ENCODE measurements at regions not wholly inside any gene's neighbourhood (a gene's known extent, or its start where the extent isn't known, plus 50 kb on each side); places are given as distances from the start of the nearest gene placed in this dataset.

DNA sequence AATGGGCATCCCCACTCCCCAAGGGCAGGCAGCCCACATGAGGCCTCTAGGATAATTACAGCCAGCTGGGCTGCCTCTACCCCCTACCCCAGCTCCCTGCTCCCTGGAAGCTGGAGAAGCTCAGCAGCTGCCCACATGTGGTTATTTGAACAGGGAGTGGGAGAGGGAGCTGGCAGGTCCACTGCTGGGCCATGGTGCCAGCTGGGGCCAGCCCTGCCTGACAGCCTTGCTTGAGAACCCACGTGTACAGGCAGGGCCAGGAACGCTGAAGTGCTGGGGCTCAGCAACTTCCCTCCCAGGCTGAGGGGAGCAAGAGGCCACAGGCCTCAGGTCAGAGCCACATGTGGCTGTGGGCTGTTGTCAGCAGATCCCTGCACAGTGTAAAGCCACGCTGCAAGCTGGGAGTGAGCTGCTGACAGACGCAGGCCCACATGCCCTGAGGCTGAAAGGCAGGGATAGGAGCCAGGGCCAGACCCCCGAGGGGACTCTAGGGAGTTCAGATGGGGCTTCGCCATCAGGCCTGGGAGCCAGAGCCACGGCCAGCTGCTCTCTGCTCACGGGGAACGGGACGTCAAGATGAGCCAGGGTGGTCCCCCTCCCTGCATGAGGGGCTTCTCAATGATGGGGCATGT, 129.0 kb downstream of the SYF2 start:
- DNase-seq, result no peak

GRCh38 chr1:25100151-25100833, 132.0 kb downstream of the SYF2 start:
- DNase-seq, result peak; percentile 23

GRCh38 chr1:25099343-25099951, 132.9 kb downstream of the SYF2 start:
- peak; percentile 77 for DNase-seq

GRCh38 chr1:25098717-25099116, 133.6 kb downstream of the SYF2 start:
- DNase-seq, result no peak

DNA sequence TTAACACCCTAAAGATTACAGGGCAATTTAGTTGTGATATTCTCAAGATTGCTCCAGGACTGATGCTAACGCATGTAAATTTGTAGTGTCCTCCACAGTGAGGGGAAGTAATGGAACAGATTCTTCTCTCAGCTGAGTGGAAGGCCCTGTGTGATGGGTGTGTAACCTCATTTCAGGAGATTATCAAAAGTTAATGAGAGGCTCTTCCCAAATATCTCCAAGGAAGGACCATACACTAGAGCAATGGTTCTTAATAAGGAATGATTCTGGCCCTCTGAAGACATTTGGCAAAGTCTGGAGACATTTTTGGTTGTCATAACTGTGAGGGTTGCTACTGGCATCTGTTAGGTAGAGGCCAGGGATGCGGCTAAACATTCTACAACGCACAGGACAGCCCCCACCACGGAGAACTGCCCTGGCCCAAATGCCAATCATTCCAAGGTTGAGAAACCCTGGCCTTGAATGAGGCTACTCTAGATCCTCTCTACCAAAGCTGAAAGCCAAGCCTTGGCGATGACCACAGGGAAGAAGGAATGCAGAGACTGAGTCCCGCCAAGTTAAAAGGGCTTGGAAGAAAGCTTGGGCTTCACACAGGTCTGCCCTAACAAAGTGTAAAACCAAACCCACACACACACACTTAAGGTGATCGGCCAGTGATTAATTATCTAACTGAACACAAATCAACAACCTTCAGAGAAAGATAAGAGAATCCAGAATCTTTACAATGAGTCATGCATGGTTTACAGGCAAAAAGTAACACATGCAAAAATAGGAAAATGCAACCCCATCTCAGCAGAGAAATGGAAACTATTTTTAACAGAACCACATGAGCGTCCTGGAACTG, 135.8 kb downstream of the SYF2 start:
- DNase-seq, result no peak

DNA sequence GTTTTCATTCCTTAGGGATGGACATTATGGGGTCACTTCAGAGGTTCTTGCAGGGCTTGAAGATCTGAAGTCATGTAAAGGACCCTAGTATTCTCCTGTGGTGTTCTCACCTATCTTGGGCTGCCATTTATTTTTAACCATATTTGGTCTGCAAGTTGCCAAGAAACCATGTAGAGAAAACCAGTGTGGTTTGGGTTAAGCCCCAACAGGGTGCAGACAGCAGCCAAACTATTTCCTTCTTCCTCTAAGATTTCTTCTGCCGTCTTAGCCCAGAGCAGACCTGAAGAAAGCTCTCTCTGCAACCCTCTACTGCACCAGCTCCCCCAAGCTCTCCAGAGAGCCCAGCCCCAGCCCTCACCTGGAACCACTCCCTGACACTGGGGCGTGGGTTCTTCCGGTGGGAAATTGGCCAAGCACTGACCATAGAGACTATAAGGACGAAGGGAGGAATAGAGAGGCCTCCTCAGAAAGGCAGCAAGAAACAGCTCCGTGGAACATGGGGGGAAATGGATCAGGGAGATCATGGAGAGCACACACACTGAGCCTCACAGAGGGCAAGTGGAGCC, 136.6 kb downstream of the SYF2 start:
- no peak for DNase-seq

- no peak for DNase-seq
Observed at GRCh38 chr1:25094995-25095394, 137.3 kb downstream of the SYF2 start.

GRCh38 chr1:25094229-25094628, 138.1 kb downstream of the SYF2 start:
- no peak for DNase-seq

DNA sequence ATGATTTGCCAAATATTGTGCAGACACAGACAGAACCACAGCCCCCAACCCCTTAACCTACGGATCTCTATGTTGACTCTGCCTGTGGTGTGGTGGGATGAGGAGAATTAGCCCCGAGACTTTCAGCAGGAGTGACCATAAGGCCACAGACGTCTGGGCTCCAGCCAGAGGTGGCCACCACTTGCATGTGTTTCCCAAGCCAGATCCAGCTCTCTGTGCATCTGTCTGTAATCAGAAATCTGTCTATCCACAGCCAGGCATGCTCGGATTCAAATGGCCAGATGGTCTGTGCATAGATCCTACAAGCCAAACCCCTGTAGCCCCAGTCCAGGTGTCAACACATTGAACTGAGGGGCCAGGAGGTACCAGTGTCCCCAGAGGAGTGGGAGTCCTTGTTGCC, 140.6 kb downstream of the SYF2 start:
- DNase-seq, result no peak

- no peak for DNase-seq
Observed at GRCh38 chr1:25090707-25091422, 141.4 kb downstream of the SYF2 start.

DNA sequence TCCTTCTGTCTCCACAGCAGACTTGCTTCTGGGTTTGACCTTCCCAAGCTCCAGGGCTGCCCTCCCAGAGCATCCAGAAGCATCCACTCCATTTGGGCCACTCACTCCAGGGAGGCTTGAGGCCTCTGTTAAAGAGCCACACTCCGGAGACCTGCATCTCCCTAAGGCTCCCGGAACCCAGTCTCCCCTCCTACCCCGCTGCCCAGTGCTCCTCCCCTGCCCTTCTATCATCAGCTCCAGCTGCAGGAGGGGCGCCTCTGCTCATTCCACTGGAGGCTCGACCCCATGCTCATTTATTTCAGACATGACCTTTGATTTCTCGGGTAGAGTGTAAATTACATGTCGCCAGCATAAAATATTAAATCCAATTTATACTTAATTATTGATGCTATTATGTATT, 142.5 kb downstream of the SYF2 start:
- DNase-seq, result no peak

- no peak for DNase-seq
Observed at GRCh38 chr1:25088946-25089345, 143.4 kb downstream of the SYF2 start.

GRCh38 chr1:25088180-25088701, 144.1 kb downstream of the SYF2 start:
- no peak for DNase-seq

DNA sequence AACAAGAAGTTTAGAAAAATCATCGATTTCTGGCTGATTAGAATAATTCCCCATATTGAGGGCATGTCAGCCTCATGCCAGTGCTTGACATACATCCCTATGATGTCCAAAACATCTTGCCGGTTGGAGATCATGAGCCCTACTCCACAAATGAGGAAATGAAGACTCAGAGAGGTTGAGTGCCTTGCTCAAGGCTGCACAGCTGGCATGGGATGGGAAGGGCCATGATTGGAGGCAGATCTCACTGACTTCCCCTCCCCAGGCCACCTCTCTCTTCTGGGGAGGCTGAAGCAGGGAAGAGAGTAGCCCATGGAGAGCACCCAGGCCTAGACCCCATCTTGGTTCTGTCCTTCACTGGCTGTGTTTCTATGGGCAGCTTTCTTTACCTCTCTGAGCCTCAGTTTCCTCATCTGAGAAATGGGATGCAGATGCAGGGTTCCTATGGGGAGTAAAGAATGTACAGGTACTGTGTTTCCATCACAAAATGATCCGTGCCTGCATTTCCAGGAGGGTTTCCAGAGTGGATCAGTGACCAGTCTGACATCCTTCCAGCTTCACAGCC, 145.7 kb downstream of the SYF2 start:
- no peak for DNase-seq

- no peak for DNase-seq
Observed at GRCh38 chr1:25084407-25084806, 147.9 kb downstream of the SYF2 start.

DNA sequence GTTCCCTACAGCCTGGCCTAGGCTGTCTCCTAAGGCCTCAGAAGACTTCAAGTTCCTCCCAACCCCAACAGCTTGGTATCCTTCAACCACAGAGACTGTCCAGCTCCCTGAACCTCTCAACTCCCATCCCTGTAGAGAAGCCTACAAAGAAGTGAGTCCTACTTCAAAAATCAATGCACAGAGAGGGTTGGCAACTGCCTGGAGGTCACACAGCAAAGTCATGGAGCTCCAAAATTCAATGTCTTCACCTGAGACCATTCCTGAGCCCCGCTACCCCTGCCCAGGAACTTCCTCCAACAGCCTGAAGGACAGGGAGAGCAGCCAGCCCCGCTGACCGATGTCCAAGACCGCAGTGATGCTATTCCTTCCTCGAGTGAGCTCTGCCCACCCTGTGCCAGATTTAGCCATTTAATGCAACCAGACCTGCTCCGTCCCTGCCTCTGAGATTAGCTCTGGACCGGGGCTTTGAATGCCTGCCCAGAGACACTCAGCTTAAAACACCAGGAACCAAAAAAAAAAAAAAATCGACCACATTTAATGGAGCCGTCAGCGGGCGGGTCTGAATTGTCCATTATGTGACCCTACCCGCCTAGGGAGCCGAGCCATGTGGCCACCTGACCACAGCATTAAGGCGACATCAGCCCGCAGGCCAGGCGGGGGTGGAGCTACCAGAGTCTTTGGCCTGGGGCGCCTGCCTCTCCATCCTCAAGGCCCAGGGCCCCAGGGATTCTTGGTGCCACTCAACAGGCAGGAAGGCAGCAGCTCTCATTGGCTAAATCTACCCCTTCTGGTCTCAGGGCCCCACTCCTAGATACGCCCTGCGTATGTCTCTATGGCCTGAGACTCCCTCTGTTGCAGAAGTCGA, 148.6 kb downstream of the SYF2 start:
- no peak for DNase-seq

DNA sequence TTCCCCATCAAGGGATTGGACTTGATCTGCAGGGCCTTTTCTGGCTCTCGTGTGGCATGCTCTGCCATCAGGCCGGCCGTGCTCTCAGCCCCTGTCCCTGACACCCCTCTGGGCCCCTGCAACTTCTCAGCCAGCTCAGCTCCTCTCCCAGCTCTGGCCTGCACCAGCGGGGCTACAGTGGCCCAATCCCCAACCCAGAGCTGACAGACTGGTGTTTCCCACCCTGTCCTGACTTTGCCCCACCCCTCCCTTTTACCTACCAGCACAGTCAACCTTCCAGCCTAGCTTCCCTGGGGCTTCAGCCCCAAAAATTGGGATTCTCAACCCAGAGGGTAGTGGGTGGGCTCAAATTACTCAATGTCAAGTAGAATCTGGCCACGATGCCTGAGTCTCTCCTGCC, 149.3 kb downstream of the SYF2 start:
- DNase-seq, result no peak

DNA sequence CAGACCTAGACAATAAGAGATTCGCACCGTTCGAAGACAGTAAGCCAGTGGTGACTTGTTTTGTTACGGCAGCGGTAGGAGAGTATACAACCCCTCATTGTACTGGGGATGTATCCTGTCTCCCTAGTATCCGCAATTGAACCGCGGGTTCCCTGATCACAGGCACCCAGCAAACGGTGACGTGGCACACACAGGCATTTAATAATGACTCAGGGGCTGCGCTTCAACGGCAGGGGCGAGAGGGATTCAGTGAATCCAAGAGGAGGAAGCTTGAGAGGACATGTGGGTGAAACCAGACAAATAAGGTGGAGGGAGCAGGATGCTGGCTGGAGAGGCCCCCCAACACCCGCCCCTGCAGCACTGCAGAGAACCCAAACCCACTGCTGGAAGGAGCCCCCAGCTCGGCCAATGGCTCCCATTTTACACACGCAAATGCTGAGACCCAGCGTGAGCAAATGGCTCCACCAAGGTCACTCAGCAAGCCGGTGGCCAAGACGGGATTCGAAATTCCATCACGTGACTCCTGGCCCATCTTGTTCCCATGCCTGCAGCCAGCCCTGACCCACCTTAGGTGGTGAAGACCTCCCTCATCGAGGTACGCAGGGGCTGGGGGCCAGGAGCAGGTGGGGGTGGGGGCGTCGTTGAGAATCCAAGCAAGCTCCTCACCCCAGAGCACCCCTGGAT, 149.9 kb downstream of the SYF2 start:
- DNase-seq, result no peak

- DNase-seq, result no peak
Observed at GRCh38 chr1:25081496-25081895, 150.8 kb downstream of the SYF2 start.
